H9 (cell line): ENCODE measurements at regions not wholly inside any gene's neighbourhood (a gene's known extent, or its start where the extent isn't known, plus 50 kb on each side); places are given as distances from the start of the nearest gene placed in this dataset.

ENCODE experiments used
- DNase-seq: peaks from one replicate; pipeline ENCODE4 v3.0.0-alpha.2; 2017
- H2AFZ ChIP-seq: one replicate; pipeline ENCODE4 v1.6.1; 2013; ENCODE audit warnings: mild to moderate bottlenecking, low read length, control low read depth, moderate library complexity
- H2AK5ac ChIP-seq: 2 replicates; pipeline ENCODE4 v1.6.1; 2013; ENCODE audit warnings: low read length, control low read depth, mixed read lengths; ENCODE audit not compliant: insufficient read length
- H2BK120ac ChIP-seq: one replicate; pipeline ENCODE4 v1.6.1; 2013; ENCODE audit warnings: low read depth, mild to moderate bottlenecking, low read length, control low read depth, inconsistent platforms; ENCODE audit not compliant: poor library complexity, severe bottlenecking
- H2BK12ac ChIP-seq: 2 replicates; pipeline ENCODE4 v1.6.1; 2013; ENCODE audit warnings: low read length, control low read depth, mixed read lengths, low read depth; ENCODE audit not compliant: insufficient read length
- H2BK15ac ChIP-seq: 2 replicates; pipeline ENCODE4 v1.6.1; 2013; ENCODE audit warnings: low read depth, low read length, control low read depth
- H2BK20ac ChIP-seq: one replicate; pipeline ENCODE4 v1.6.1; 2013; ENCODE audit warnings: low read depth, mild to moderate bottlenecking, low read length, control low read depth, inconsistent platforms; ENCODE audit not compliant: poor library complexity, severe bottlenecking
- H2BK5ac ChIP-seq: 2 replicates; pipeline ENCODE4 v1.6.1; 2013; ENCODE audit warnings: low read length, control low read depth, mixed read lengths; ENCODE audit not compliant: insufficient read length
- H3K14ac ChIP-seq: 2 replicates; pipeline ENCODE4 v1.6.1; 2013; ENCODE audit warnings: low read length, control low read depth; ENCODE audit not compliant: insufficient read depth
- H3K18ac ChIP-seq: 2 replicates; pipeline ENCODE4 v1.6.1; 2013; ENCODE audit warnings: low read depth, mild to moderate bottlenecking, mixed read lengths, low read length, control low read depth; ENCODE audit not compliant: insufficient read length
- H3K23ac ChIP-seq: 2 replicates; pipeline ENCODE4 v1.6.1; 2013; ENCODE audit warnings: low read length, control low read depth, mixed read lengths, low read depth; ENCODE audit not compliant: insufficient read length
- H3K23me2 ChIP-seq: 2 replicates; pipeline ENCODE4 v1.6.1; 2013; ENCODE audit warnings: low read depth, mild to moderate bottlenecking, mixed read lengths, low read length, control low read depth; ENCODE audit not compliant: insufficient read length, poor library complexity, severe bottlenecking
- H3K27ac ChIP-seq: 2 replicates; pipeline ENCODE4 v1.5.1; 2013; ENCODE audit warnings: low read length, control low read depth, mixed read lengths, low read depth; ENCODE audit not compliant: insufficient read length
- H3K27me3 ChIP-seq: 2 replicates; pipeline ENCODE4 v1.6.1; 2013; ENCODE audit warnings: low read length, control low read depth, inconsistent platforms; ENCODE audit not compliant: insufficient read depth
- H3K4ac ChIP-seq: 2 replicates; pipeline ENCODE4 v1.6.1; 2013; ENCODE audit warnings: low read depth, mild to moderate bottlenecking, control low read depth, inconsistent platforms, low read length, moderate library complexity
- H3K4me1 ChIP-seq: 2 replicates; pipeline ENCODE4 v1.6.1; 2013; ENCODE audit warnings: low read length, control low read depth, inconsistent platforms; ENCODE audit not compliant: insufficient read depth
- H3K4me2 ChIP-seq: 2 replicates; pipeline ENCODE4 v1.6.1; 2013; ENCODE audit warnings: low read length, control low read depth, mixed read lengths; ENCODE audit not compliant: insufficient read length, insufficient read depth
- H3K56ac ChIP-seq: 2 replicates; pipeline ENCODE4 v1.6.1; 2013; ENCODE audit warnings: low read depth, mild to moderate bottlenecking, mixed read lengths, low read length, control low read depth; ENCODE audit not compliant: insufficient read length
- H3K79me1 ChIP-seq: 2 replicates; pipeline ENCODE4 v1.6.1; 2013; ENCODE audit warnings: low read depth, mild to moderate bottlenecking, moderate library complexity, low read length, control low read depth, inconsistent platforms; ENCODE audit not compliant: insufficient read depth, poor library complexity, severe bottlenecking
- H3K79me2 ChIP-seq: 2 replicates; pipeline ENCODE4 v1.6.1; 2013; ENCODE audit warnings: low read length, control low read depth, inconsistent platforms; ENCODE audit not compliant: insufficient read depth
- H3K9ac ChIP-seq: 2 replicates; pipeline ENCODE4 v1.6.1; 2013; ENCODE audit warnings: low read length, control low read depth, mixed read lengths; ENCODE audit not compliant: insufficient read length; ENCODE audit errors: extremely low read depth
- H3K9me3 ChIP-seq: one replicate; pipeline ENCODE4 v1.6.1; 2013; ENCODE audit warnings: low read depth, low read length, inconsistent platforms; ENCODE audit not compliant: control insufficient read depth
- H3T11ph ChIP-seq: one replicate; pipeline ENCODE4 v1.6.1; 2013; ENCODE audit warnings: mild to moderate bottlenecking, low read length, control low read depth, inconsistent platforms
- H4K20me1 ChIP-seq: one replicate; pipeline ENCODE4 v1.6.1; 2013; ENCODE audit not compliant: control insufficient read depth, insufficient read length, insufficient read depth
- H4K5ac ChIP-seq: 2 replicates; pipeline ENCODE4 v1.6.1; 2013; ENCODE audit warnings: low read depth, mild to moderate bottlenecking, mixed read lengths, low read length, control low read depth; ENCODE audit not compliant: insufficient read length
- H4K8ac ChIP-seq: replicated peaks from 2 replicates; pipeline ENCODE4 v1.6.1; 2013; ENCODE audit warnings: low read length, control low read depth, mixed read lengths, low read depth; ENCODE audit not compliant: insufficient read length
- H4K91ac ChIP-seq: 2 replicates; pipeline ENCODE4 v1.6.1; 2013; ENCODE audit warnings: low read depth, mild to moderate bottlenecking, moderate library complexity, mixed read lengths, low read length, control low read depth; ENCODE audit not compliant: insufficient read length
- H3K27ac Mint-ChIP-seq, 3 experiments: 2 replicates in 2 of 3; 3 replicates in 1 of 3; pipeline ENCODE4 v1.8.0; 2020 to 2021; ENCODE audit warnings: mixed read lengths in 3 of 3, mild to moderate bottlenecking in 1 of 3, moderate library complexity in 1 of 3
- H3K27me3 Mint-ChIP-seq: 2 replicates; pipeline ENCODE4 v1.8.0; 2021; ENCODE audit warnings: low read depth, mild to moderate bottlenecking, moderate library complexity, mixed read lengths
- H3K36me3 Mint-ChIP-seq, 3 experiments: 2 replicates in 2 of 3; 3 replicates in 1 of 3; pipeline ENCODE4 v1.8.0; 2020 to 2021; ENCODE audit warnings: low read depth in 3 of 3, mixed read lengths in 3 of 3; ENCODE audit not compliant: insufficient read depth in 1 of 3
- H3K4me1 Mint-ChIP-seq, 2 experiments: 2 replicates each; pipeline ENCODE4 v1.8.0; 2020; ENCODE audit warnings: mixed read lengths in 2 of 2
- H3K4me3 Mint-ChIP-seq, 2 experiments: 2 replicates in 1 of 2; 3 replicates in 1 of 2; pipeline ENCODE4 v1.8.0; 2020 to 2021; ENCODE audit warnings: mild to moderate bottlenecking in 2 of 2, mixed read lengths in 2 of 2, moderate library complexity in 1 of 2
- H3K9me3 Mint-ChIP-seq, 2 experiments: 2 replicates in 1 of 2; 3 replicates in 1 of 2; pipeline ENCODE4 v1.8.0; 2020; ENCODE audit warnings: mild to moderate bottlenecking in 2 of 2, mixed read lengths in 2 of 2, moderate library complexity in 1 of 2
- CTCF ChIP-seq: fragments of 200-600 bp; sonication (generic); conservative IDR thresholded peaks from 3 replicates; pipeline ENCODE4 v1.8.0; 2021; ENCODE audit warnings: antibody characterized with exemption, mild to moderate bottlenecking
- WGBS: extraction: QIAGEN DNeasy Blood & Tissue Kit; methylation state at CpG from one replicate; pipeline ENCODE4 v1.1.7; 2013; ENCODE audit warnings: missing lambda C conversion rate, low lambda C conversion rate, mixed read lengths; ENCODE audit not compliant: insufficient read length; ENCODE audit errors: extremely low coverage; 5-methylcytosine and 5-hydroxymethylcytosine counted together

- Histone ChIP-seq H4K20me1 (no peaks in the 10 kb centered on the region), H2BK15ac (no peak overlapping the region), H3K9ac (no peak overlapping the region), H2BK120ac (no peak overlapping the region), H2AFZ (no peak overlapping the region), H4K5ac (no peak overlapping the region), H3K27ac (no peak overlapping the region), H3K9me3 (no peaks in the 10 kb centered on the region), H3K4me2 (no peak overlapping the region), H4K91ac (no peak overlapping the region), H3K4me1 (no peaks in the 10 kb centered on the region; the same call in 1 of the 2 replicates), H2BK12ac (no peak overlapping the region), H3K4ac (no peak overlapping the region), H4K8ac (no peak overlapping the region), H3K23me2 (no peaks in the 10 kb centered on the region), H3K23ac (no peak overlapping the region), H3T11ph (no peak overlapping the region), H2BK5ac (no peak overlapping the region), H3K79me2 (no peaks in the 10 kb centered on the region), H3K27me3 (no peaks in the 10 kb centered on the region), H3K79me1 (no peaks in the 10 kb centered on the region), H3K14ac (no peak overlapping the region), H3K18ac (no peak overlapping the region), H2AK5ac (no peak overlapping the region), H2BK20ac (no peak overlapping the region), H3K56ac (no peak overlapping the region)
- no peaks in the 10 kb centered on the region; a peak in 2 of 7 replicates for H3K36me3 Mint-ChIP-seq
- H3K9me3 Mint-ChIP-seq = peaks cover 3 to 4% of the 10 kb centered on the region in 2 experiments; a peak in 2 of 5 replicates
- no peak for DNase-seq
- H3K4me1 Mint-ChIP-seq = peaks cover 14 to 20% of the 10 kb centered on the region in 2 experiments
- H3K27me3 Mint-ChIP-seq = no peaks in the 10 kb centered on the region; the same call in 1 of the 2 replicates
- WGBS = no CpG with 5 or more reads among the region's 3 CpGs
- H3K4me3 Mint-ChIP-seq = no peak overlapping the region
- TF ChIP-seq CTCF = no peak
- peak overlapping the region in 1 of 3 experiments; percentile 34; a peak in 3 of 7 replicates for H3K27ac Mint-ChIP-seq
Observed at GRCh38 chr4:185881430-185881829, 69.4 kb upstream of the SORBS2 start.
